Mammary epithelial cell (primary cell): ENCODE measurements at regions not wholly inside any gene's neighbourhood (a gene's known extent, or its start where the extent isn't known, plus 50 kb on each side); places are given as distances from the start of the nearest gene placed in this dataset.

Source experiments
- EZH2 ChIP-seq: IDR thresholded peaks from 2 replicates; pipeline ENCODE4 v1.6.1; 2012; ENCODE audit warnings: low read length, inconsistent platforms, borderline replicate concordance
- TF ChIP-seq, protein P1 (sequence below), 2 donors: IDR thresholded peaks in 1 of 2; conservative IDR thresholded peaks in 1 of 2; 2 replicates each; pipeline ENCODE4 v1.5.1; 2011 to 2012; ENCODE audit warnings: inconsistent platforms in 2 of 2, low read length in 2 of 2, mild to moderate bottlenecking in 2 of 2, control low read depth in 1 of 2, low read depth in 1 of 2; ENCODE audit not compliant: insufficient read depth in 1 of 2; ENCODE audit errors: extremely low read depth in 1 of 2

- TF ChIP-seq, protein P1, sequence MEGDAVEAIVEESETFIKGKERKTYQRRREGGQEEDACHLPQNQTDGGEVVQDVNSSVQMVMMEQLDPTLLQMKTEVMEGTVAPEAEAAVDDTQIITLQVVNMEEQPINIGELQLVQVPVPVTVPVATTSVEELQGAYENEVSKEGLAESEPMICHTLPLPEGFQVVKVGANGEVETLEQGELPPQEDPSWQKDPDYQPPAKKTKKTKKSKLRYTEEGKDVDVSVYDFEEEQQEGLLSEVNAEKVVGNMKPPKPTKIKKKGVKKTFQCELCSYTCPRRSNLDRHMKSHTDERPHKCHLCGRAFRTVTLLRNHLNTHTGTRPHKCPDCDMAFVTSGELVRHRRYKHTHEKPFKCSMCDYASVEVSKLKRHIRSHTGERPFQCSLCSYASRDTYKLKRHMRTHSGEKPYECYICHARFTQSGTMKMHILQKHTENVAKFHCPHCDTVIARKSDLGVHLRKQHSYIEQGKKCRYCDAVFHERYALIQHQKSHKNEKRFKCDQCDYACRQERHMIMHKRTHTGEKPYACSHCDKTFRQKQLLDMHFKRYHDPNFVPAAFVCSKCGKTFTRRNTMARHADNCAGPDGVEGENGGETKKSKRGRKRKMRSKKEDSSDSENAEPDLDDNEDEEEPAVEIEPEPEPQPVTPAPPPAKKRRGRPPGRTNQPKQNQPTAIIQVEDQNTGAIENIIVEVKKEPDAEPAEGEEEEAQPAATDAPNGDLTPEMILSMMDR (conservative IDR thresholded peaks at IDR 0.05 in 1 of 2, IDR thresholded peaks at IDR 0.05 in 1 of 2; ENCODE audit: extremely low read depth in 1 of 2, insufficient read depth in 1 of 2, low read depth in 1 of 2, low read length in 2 of 2), result no peak
- no peak for TF ChIP-seq EZH2
These were observed 1145.6 kb upstream of the MIR17HG start for GRCh38 chr13:90201676-90202460.
